ENCODE measurements at regions not wholly inside any gene's neighbourhood (a gene's known extent, or its start where the extent isn't known, plus 50 kb on each side); places are given as distances from the start of the nearest gene placed in this dataset.

DNA sequence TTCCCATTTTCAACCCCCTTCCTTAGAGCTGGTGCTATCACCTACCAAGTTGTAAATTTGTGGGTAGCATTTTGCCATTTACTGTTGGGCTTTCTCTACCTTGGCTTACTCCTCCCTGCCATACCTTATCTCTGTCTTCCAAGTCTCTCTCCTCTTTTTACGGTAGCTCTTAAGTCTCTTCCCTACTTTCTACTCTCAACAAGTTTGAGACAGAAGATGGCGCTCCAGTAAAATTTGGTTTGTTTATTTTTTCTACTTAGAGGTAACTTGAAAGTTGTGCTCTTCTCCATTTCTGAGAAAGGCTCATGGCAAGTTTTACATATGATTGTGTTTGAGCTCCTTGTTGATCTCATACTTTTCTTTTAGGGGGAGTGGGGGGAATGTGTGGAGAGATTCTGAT, 1508.1 kb downstream of the TECRL start:
- TF ChIP-seq, protein P1, sequence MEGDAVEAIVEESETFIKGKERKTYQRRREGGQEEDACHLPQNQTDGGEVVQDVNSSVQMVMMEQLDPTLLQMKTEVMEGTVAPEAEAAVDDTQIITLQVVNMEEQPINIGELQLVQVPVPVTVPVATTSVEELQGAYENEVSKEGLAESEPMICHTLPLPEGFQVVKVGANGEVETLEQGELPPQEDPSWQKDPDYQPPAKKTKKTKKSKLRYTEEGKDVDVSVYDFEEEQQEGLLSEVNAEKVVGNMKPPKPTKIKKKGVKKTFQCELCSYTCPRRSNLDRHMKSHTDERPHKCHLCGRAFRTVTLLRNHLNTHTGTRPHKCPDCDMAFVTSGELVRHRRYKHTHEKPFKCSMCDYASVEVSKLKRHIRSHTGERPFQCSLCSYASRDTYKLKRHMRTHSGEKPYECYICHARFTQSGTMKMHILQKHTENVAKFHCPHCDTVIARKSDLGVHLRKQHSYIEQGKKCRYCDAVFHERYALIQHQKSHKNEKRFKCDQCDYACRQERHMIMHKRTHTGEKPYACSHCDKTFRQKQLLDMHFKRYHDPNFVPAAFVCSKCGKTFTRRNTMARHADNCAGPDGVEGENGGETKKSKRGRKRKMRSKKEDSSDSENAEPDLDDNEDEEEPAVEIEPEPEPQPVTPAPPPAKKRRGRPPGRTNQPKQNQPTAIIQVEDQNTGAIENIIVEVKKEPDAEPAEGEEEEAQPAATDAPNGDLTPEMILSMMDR (conservative IDR thresholded peaks at IDR 0.05 in 1 of 2, IDR thresholded peaks at IDR 0.05 in 1 of 2; ENCODE audit: extremely low read depth in 1 of 2, insufficient read depth in 1 of 2, low read depth in 1 of 2, low read length in 2 of 2) = no peak
- no peak for TF ChIP-seq EZH2 (IDR thresholded peaks at IDR 0.05; ENCODE audit: borderline replicate concordance, low read length)
